NCI-H1092 (cell line): ENCODE measurements at regions not wholly inside any gene's neighbourhood (a gene's known extent, or its start where the extent isn't known, plus 50 kb on each side); places are given as distances from the start of the nearest gene placed in this dataset.
"Not testable (repeated sequence)": the region's sequence is repeated elsewhere in the genome, so short reads cannot be mapped to it uniquely, and the experiment has no call there.

Experiments
- DNase-seq: peaks from one replicate; lab custom pipeline; 2025; lab: John Stamatoyannopoulos, UW

DNA sequence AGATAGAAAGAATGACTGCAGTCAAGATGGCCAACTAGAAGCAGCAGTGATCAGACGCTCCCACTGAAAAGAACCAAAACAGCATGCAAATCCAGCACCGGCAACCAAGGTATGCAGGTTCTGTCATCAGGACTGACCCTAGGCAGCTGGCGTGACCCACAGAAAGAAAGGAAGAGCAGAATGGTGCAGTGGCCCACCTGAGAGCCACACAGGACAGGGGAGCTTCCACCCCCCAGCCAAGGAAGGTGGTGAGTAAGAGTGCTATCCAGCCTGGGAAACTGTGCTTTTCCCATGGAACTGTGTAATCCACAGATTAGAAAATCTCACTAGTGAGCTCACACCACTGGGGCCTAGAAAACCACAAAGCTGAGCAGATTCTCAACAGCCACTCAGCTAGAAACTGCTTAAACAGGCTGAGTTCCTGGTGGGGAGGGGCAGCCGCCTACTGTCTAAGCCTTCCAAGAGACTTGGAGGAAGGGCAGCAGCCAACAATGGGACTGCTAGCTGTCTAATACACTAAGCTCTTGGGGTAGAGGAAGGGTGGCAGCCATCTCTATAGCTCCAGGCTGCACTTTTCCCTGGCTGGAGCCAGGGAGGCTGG, 127.9 kb downstream of the EVA1A start:
- no peak for DNase-seq

DNA sequence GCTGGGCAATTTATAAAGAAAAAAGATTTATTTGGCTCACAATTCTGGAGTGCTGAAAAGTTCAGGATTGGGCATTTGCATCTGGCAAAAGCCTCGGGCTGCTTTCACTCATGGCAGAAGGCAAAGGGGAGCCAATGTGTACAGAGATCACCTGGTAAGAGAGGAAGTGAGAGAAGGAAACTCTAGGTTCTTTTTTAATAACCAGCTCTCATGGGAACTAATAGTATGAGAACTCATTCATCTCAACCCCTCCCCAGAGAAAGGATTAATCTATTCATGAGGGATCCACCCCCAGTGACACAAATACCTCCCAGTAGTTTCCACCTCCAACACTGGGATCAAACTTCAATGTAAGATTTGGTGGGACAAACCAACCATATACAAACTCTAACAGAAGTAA, 129.0 kb downstream of the EVA1A start:
- no peak for DNase-seq

DNA sequence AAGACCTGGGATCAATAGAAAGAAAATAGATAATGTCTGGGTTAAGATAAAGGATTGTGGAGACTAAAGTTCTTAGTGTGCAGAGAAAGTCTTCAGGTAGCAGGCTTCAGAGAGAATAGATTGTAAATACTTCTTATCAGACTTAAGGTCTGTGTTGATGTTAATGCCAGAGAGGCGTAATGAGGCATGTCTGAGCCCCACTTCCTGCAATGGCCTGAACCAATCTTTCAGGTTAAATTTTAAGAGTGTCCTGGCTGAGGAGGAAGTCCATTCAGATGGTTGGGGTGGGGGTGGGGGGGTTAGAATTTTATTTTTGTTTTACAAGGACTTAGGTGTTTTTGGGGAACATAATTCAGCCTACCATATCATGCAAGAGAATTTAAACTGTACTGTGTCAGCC, 129.5 kb downstream of the EVA1A start:
- no peak for DNase-seq

DNA sequence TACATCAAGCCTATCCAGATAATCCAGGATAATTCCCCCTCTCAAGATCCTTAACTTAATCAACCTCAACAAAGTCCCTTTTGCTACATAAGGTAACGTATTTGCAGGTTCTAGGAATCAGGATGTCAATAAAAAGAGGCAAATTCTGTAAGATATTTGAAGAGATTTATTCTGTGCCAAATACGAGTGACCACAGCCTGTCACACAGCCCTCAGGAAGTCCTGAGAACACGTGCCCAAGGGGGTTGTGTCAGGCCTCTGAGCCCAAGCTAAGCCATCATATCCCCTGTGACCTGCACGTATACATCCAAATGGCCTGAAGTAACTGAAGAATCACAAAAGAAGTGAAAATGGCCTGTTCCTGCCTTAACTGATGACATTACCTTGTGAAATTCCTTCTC, 130.3 kb downstream of the EVA1A start:
- not testable (repeated sequence) for DNase-seq

DNA sequence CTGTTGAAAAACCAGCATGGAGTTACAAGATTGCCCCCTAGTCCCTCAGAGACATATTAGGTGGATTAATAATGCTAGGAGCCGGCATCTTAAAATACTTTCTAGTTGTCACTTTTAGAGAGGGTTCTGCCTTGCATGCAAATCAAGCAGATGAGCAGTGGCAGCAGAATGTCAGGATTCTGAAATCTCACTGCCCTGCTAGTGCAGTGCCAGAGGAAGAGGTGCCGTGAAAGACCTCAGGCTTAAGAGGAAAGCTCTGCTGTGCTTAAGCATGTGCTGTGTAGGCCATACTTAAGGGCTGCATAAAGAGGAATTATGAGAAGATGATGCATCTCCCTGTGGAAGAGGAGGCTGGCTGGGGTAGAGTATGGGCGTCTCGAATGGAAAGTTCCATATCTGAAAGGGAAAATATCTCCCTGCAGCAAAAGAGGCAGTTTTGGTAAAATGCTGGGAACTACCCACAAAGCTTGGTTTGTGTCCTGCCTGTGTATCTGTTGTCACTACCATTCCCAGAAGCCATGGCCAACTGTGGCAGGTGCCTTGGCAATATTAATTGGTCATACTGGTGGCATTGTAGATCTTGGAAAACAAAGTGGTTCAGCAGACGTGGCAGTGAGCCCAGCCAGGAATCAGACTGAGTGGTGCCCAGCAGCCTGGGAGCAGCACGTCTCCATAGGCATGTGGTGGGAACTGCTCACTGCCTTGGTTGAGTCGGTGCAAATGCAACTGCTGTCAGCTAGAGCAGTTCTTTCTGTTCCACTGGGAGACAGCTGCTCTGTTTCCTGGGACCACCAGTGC, 131.9 kb downstream of the EVA1A start:
- DNase-seq = no peak

DNA sequence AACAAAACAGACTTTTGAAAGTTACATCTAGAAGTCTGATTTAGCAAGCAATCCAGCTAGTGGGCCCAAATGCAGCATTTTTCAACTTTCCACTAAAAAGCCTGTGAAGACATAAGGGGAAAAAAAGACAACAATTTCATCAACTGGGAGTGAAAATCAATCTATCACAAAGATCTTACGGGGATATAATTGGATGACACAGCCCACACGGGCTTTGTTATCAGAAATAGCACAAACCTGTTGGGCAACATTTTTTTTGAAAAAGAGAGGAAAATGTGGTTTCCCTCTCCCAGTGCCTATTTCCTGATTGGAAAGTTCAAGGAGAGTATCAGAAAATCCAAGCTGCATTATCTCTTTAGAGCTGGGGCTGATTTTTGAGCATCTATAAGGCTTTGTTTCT, 132.7 kb downstream of the EVA1A start:
- DNase-seq = no peak

DNA sequence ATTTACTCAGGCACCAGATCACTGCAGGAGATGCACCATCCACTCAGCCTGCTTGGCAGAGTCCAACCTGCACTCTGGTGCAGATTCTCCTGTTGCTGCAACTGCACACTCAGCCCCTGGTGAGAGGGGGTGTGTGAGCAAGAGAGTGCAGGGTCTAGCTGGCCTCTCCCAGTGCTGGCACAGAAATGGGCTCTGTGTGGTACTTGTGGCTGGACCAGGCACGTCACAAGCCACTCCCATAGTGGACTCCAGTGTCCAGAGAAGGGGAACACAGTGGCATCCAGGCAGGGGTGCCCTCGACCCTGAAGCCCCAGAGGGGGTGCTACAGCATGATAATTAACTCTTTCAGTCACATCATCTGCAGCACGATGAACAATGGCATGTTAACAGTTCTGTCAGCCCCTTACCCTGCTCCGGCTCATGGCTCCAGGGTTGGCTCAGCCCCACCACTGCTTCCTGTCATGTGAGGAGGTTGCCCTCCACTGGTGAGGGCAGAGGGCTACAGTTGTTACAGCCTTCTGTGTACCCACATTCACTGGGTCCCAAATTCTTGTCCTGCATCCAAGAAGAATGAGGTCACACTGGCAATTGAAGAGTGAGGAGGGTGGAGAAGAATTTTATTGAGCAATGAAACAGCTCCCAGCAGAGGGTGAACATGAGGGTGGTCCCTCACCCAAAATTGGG, 135.7 kb downstream of the EVA1A start:
- DNase-seq = no peak

DNA sequence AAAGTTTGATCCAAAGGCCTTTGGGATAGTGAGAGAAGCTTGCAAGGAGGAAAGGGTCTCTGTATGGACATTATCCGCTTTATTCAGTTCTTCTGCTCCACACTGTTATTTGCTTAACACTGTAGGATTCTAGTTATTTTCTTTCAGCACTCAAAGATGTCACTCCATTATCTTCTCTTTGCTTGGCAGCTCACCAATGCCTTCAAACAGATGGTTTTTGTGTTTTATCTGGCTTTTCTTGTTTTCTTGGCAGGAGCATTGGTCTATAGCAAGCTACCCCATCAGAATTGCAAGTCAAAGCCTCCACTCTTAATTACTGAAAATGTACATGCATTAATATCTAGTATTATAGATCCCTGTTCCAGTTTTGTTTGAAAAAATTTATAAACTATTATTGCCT, 138.8 kb downstream of the EVA1A start:
- DNase-seq = no peak

DNA sequence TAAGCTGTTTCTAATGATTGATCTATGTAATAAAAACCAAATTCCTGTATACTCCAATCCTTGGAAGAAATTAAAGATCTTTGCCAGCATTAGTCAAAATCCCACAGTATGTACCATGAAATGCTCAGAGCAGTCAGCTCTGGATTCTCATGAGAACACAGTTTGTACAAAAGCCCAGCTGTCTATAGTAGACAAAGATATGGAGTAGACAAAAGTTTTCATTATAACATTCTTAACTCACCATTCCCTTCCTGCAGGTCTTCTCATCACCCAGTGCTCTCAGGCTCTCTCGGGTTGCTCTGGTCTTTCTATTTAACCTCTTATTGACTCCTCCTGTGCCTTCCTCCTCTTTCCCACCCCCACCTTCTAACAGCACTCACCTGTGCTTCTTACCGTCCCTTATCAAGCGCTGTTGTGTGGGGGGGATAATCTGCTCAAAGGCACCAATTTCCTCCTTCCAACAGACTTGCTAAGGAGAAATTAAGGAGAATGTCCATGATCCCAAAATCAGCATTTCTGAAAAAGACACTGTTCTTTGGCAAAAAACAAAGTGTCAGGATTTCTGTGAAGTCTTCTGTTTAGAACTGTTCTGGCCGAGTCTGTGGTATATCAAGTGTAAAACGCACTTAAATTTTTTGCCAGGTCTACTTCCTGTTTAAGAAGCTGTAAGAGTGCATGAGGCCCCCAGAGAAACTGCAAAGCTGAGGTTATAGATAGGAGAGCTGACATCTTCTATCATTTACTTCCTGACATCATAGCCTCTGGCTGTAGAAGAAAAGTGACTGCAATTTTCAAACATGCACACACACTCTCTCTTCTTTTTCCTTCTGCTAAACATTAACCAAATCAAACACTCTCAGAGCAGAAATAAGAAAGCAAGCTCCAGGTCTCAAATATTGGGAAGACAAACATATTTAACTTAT, 144.1 kb downstream of the EVA1A start:
- no peak for DNase-seq

DNA sequence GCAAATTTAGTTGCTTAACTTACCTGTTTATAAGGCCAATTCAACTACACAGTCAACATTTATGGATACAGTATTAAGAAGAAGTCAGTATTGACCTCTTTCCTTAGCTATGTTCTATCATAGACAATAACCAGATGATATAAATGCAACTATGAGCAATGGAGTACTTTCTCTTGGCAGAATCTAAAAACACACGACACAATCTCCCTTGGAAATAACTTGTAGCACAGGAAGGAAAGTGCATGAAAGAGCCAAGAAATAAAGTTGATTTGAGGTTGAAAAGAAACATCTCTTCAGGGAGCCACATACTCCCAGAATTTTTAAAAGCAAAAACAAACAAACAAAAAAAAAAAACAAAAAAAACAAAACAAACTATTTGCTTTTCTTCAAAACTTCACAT, 145.0 kb downstream of the EVA1A start:
- no peak for DNase-seq

DNA sequence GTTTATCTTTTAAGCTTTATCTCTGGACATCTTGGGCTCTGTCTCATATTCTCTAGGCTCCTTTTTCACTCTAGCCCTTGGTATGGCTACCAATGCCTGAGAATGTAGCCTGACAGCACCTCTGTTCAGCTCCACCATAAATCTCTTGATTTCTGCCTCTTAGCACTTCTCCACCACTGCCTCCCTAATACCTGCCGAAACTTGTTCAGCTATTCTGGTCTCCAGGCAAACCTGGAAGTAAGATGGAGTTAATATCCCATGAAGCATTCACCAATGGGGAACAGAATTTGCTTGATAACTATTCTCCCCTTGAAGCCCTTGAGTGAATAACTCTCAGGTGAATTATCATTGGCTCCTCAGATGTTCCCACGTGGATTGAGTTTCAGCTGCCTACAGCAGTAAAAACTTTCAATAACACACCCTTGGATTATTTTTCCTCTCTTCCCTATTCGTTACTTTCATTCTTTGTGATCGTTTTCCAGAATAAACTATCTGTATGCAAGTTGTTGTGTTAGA, 145.6 kb downstream of the EVA1A start:
- no peak for DNase-seq

DNA sequence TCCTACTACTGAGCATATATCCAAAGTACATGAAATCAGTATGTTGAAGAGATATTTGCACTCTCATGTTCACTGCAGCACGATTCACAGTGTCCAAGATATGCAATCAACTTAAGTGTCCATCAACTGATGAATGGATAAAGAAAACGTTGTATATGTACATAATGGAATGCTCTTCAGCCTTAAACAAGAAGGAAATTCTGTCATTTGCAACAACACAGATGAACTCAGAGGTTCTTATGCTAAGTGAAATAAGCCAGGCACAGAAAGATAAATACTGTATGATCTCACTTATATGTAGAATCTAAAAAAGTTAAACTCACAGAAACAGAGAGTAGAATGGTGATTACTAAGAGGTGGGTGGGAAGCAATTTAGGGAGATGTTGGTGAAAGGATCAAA, 149.2 kb downstream of the EVA1A start:
- no peak for DNase-seq

DNA sequence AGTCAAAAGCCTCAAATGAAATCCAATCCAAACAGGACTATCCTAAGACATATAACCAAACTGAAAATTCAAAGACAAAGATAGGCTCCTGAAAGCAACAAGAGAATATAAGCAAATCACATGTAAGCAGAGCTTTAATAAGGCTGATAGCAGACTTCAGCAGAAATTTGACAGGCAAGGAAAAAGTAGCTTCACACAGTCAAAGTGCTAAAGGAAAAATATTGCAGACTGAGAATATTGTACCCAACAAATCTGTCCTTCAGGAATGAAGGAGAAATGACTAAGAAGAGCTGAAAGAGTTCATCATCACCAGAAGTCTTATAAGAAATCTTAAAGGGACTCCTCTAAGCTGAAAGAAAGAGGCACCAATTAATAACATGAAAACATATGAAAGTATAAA, 150.0 kb downstream of the EVA1A start:
- DNase-seq = no peak

DNA sequence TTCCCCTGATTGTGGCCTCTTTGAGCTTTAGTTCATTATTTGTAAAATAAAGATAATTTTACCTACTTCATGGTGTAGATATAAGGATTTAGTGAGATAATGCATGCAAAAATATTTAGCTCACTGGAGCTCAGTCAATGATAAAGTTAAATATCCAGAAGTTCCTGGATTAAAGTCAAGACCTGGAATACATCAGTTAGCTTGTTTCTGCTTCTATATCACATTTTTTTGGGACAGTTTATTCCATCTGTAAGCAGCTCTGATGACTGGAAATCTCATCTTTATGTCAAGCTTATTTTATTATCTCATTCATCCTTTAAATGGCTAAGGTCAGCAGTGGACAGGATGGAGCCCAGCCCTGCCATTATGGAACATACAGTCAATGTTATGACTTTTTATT, 152.0 kb downstream of the EVA1A start:
- DNase-seq = no peak

DNA sequence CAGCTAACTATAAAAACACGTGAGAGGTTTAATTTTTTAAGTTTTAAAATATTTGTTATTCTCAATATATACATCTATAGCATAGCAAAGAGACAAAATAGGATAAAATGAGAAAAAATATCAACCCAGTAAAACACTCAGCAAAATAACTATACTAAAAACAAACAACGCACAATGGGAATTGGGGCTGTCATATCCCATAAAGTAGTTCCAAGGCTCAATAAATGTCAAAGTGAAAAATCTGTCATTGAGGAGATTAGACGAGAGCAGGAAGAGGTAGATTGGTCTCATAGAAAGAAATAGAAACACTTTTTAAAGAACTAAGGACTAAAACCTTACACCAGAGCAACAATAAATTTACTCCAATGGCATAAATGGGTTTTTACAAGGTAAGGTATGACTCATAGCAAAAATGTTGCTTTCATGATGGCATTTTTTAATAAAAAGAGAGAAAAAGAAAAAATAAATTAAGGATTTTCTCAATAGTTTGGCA, 153.7 kb downstream of the EVA1A start:
- no peak for DNase-seq

DNA sequence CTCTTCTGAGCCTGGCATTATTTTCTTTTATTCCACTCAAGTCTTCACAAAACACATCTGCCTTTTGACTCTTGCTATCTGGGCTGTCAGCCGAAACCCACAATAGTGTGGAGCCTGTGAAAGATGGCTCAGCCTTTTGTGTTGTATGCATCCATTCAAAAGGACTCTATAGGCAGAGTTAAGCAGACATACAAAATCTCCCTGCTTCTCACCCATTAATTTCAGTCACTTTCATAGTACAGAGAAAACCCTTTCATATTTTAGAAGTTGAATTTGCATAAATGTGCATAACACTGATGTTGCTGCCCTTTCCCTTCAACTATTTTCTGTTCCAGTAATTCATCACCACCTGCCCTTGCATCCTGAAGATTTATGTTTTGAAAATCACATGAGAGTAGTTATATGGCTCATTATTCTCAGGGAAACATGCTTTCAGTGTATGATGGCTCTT, 154.6 kb downstream of the EVA1A start:
- DNase-seq = no peak

DNA sequence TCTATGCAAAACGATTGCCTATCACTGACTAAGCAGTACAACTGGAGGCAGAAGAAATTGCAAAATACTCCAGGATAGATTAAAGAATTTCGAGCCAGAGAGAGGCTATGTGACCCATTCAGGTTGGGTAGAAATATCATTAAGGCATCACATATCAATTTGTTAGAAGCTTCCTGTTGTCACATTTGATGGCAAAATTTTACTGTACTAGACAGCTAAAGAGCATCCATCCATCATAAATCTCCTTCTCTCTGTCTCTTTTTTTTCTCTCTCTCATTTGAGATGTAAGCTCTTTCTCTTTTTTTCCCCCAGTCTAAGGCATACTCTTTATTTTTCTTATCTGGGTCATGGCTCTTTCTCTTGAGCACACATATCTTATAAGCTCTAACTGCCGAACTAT, 155.7 kb downstream of the EVA1A start:
- no peak for DNase-seq

DNA sequence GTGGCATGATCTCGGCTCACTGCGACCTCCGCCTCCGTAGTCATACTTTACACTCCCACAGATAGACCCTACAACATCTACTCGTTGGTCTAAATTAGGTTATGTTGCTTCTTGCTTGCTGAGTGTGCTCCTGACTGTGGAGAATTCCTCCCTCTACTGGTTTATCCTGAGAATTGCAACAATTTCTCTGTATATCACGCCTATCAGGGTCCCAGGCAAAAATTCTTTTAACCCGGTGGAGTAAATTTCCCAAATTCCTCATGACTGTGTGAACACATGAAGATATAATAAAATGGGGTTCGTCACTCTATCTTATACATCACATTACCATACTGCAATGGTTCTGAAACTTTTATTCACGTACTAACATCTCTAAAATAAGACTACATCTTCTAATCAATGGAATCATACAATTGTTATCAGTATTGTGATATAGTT, 156.7 kb downstream of the EVA1A start:
- DNase-seq = peak; percentile 16

DNA sequence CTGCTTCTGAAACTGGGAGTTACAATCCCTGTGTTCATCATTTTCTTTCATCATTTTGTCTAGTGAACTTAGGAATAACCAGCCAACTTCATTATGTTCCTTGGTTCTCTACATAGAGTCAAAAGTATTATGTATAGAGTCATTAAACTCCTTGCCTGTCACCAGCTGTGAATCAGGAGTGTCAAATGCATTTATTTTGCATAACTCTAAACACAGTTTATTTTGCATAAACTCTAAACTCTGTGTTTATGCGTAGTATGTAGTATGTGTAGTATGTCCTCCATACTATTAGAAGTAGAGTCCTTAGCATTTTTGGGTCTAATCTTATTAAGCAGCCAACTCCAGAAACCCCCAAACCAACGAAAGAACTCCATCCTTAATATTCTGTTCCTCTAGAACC, 164.4 kb downstream of the EVA1A start:
- no peak for DNase-seq

DNA sequence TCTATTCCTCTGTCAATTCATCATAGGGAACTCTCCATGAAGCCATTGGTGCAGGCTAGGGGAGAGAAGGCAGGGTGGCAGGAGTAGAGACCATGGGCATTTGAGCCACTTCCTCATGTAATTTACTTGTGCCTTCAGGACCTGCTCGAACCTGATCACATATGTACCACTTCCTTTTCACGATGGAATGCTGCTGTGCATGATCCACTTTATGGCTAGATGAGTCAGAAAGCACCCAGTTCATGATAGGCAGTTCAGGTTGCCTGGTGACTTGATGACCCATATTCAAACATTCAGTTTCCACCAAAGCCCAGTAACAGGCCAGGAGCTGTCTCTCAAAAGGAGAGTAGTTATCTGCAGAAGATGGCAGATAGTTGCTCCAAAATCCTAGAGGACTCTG, 166.0 kb downstream of the EVA1A start:
- DNase-seq = not testable (repeated sequence)

DNA sequence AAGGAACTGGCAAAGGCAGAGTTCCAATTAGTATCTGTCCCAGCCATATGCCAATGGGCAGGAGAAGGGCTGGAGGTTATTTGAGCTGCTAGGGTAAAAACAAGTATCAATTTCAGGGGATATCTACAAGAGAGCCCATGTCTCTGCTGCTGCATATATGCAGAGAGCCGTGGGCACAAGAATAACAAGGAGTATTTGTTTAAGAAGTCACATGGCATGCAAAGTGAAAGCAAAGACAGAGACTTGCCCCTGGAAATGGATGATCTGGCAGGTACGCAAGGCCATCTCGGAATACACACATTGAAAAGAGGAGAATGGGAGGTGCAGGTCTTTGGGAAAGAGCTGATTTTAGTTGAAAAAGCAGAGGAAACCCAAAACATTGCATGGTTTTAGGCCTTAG, 170.6 kb downstream of the EVA1A start:
- DNase-seq = no peak

DNA sequence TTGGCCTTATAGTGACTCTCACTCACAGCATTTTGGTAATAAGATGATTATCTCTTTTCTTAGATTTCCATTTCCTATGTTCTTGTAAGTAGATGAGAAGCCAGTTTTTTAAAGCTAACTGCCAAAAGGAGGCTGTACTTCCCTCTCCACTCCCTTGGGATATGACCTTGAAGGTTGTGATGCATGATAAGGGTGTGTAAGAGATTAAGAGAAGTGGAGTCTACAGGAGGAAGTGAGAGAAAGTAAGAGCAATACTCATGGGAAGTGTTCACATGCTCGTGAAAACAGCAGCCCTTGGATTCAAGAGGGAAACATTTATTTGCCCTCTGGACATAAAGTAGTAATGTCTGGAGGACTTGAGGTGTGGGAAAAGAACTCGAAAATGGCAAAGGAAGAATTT, 171.5 kb downstream of the EVA1A start:
- no peak for DNase-seq
